ENCODE measurements at regions not wholly inside any gene's neighbourhood (a gene's known extent, or its start where the extent isn't known, plus 50 kb on each side); places are given as distances from the start of the nearest gene placed in this dataset.

GRCh38 chr5:4233671-4234070 lies 638.0 kb downstream of the IRX1 start:
- peaks cover 18% of the 10 kb centered on the region for H3K36me3 Mint-ChIP-seq (ENCODE audit: unreplicated experiment)
- H3K4me1 Mint-ChIP-seq (ENCODE audit: low read depth, unreplicated experiment): peaks cover 25% of the 10 kb centered on the region
- no peak overlapping the region for H3K4me3 Mint-ChIP-seq (ENCODE audit: unreplicated experiment)
- H3K27ac Mint-ChIP-seq (ENCODE audit: unreplicated experiment): no peak overlapping the region
- no peak for TF ChIP-seq CTCF (IDR thresholded peaks at IDR 0.05; ENCODE audit: partially characterized antibody, unreplicated experiment)
- peaks cover 3% of the 10 kb centered on the region for H3K27me3 Mint-ChIP-seq (ENCODE audit: unreplicated experiment)
- H3K9me3 Mint-ChIP-seq (ENCODE audit: unreplicated experiment): peaks cover 14% of the 10 kb centered on the region
- no peak for DNase-seq

GRCh38 chr5:4243479-4244264 lies 648.0 kb downstream of the IRX1 start:
- H3K4me3 Mint-ChIP-seq (ENCODE audit: unreplicated experiment): no peak overlapping the region
- peaks cover 4% of the 10 kb centered on the region for H3K36me3 Mint-ChIP-seq (ENCODE audit: unreplicated experiment)
- H3K27me3 Mint-ChIP-seq (ENCODE audit: unreplicated experiment): no peaks in the 10 kb centered on the region
- TF ChIP-seq CTCF (IDR thresholded peaks at IDR 0.05; ENCODE audit: partially characterized antibody, unreplicated experiment): no peak
- H3K27ac Mint-ChIP-seq (ENCODE audit: unreplicated experiment): no peak overlapping the region
- H3K4me1 Mint-ChIP-seq (ENCODE audit: low read depth, unreplicated experiment): no peaks in the 10 kb centered on the region
- H3K9me3 Mint-ChIP-seq (ENCODE audit: unreplicated experiment): peaks cover 4% of the 10 kb centered on the region
- DNase-seq: no peak

GRCh38 chr5:4244306-4244705 lies 648.7 kb downstream of the IRX1 start:
- H3K4me1 Mint-ChIP-seq (ENCODE audit: low read depth, unreplicated experiment): no peaks in the 10 kb centered on the region
- no peak overlapping the region for H3K4me3 Mint-ChIP-seq (ENCODE audit: unreplicated experiment)
- TF ChIP-seq CTCF (IDR thresholded peaks at IDR 0.05; ENCODE audit: partially characterized antibody, unreplicated experiment): no peak
- H3K27ac Mint-ChIP-seq (ENCODE audit: unreplicated experiment): no peak overlapping the region
- no peaks in the 10 kb centered on the region for H3K27me3 Mint-ChIP-seq (ENCODE audit: unreplicated experiment)
- H3K9me3 Mint-ChIP-seq (ENCODE audit: unreplicated experiment): peaks cover 4% of the 10 kb centered on the region
- no peak for DNase-seq
- peaks cover 3% of the 10 kb centered on the region for H3K36me3 Mint-ChIP-seq (ENCODE audit: unreplicated experiment)

GRCh38 chr5:4245076-4245475 lies 649.4 kb downstream of the IRX1 start:
- DNase-seq: no peak
- no peak for TF ChIP-seq CTCF (IDR thresholded peaks at IDR 0.05; ENCODE audit: partially characterized antibody, unreplicated experiment)
- H3K27ac Mint-ChIP-seq (ENCODE audit: unreplicated experiment): no peak overlapping the region
- H3K4me1 Mint-ChIP-seq (ENCODE audit: low read depth, unreplicated experiment): no peaks in the 10 kb centered on the region
- H3K4me3 Mint-ChIP-seq (ENCODE audit: unreplicated experiment): no peak overlapping the region
- no peaks in the 10 kb centered on the region for H3K27me3 Mint-ChIP-seq (ENCODE audit: unreplicated experiment)
- peaks cover 2% of the 10 kb centered on the region for H3K9me3 Mint-ChIP-seq (ENCODE audit: unreplicated experiment)
- H3K36me3 Mint-ChIP-seq (ENCODE audit: unreplicated experiment): no peaks in the 10 kb centered on the region

GRCh38 chr5:4245511-4245910 lies 649.9 kb downstream of the IRX1 start:
- Mint-ChIP-seq H3K4me1 (ENCODE audit: low read depth, unreplicated experiment) (no peaks in the 10 kb centered on the region), H3K27me3 (ENCODE audit: unreplicated experiment) (no peaks in the 10 kb centered on the region), H3K36me3 (ENCODE audit: unreplicated experiment) (no peaks in the 10 kb centered on the region), H3K27ac (ENCODE audit: unreplicated experiment) (no peak overlapping the region), H3K9me3 (ENCODE audit: unreplicated experiment) (peaks cover 2% of the 10 kb centered on the region), H3K4me3 (ENCODE audit: unreplicated experiment) (no peak overlapping the region)
- DNase-seq: no peak
- TF ChIP-seq CTCF (IDR thresholded peaks at IDR 0.05; ENCODE audit: partially characterized antibody, unreplicated experiment): no peak

Data from glutamatergic neuron (in vitro differentiated cells).